ENCODE measurements at regions not wholly inside any gene's neighbourhood (a gene's known extent, or its start where the extent isn't known, plus 50 kb on each side); places are given as distances from the start of the nearest gene placed in this dataset.

GRCh38 chr5:72662305-72662704, 154.2 kb upstream of the TNPO1 start:
- no peak overlapping the region for H3K4me3 Mint-ChIP-seq (ENCODE audit: unreplicated experiment)
- TF ChIP-seq CTCF (IDR thresholded peaks at IDR 0.05; ENCODE audit: unreplicated experiment) = no peak
- no peaks in the 10 kb centered on the region for H3K27me3 Mint-ChIP-seq (ENCODE audit: unreplicated experiment)
- no peak for DNase-seq (ENCODE audit: low spot score)
- H3K9me3 Mint-ChIP-seq (ENCODE audit: unreplicated experiment) = no peaks in the 10 kb centered on the region
- H3K27ac Mint-ChIP-seq (ENCODE audit: unreplicated experiment) = no peak overlapping the region
- H3K4me1 Mint-ChIP-seq (ENCODE audit: unreplicated experiment) = no peaks in the 10 kb centered on the region
- no peaks in the 10 kb centered on the region for H3K36me3 Mint-ChIP-seq (ENCODE audit: low read depth, unreplicated experiment)

- H3K4me1 Mint-ChIP-seq (ENCODE audit: unreplicated experiment) = no peaks in the 10 kb centered on the region
- H3K27ac Mint-ChIP-seq (ENCODE audit: unreplicated experiment) = no peak overlapping the region
- no peaks in the 10 kb centered on the region for H3K9me3 Mint-ChIP-seq (ENCODE audit: unreplicated experiment)
- H3K4me3 Mint-ChIP-seq (ENCODE audit: unreplicated experiment) = no peak overlapping the region
- DNase-seq (ENCODE audit: low spot score) = no peak
- no peaks in the 10 kb centered on the region for H3K36me3 Mint-ChIP-seq (ENCODE audit: low read depth, unreplicated experiment)
- no peaks in the 10 kb centered on the region for H3K27me3 Mint-ChIP-seq (ENCODE audit: unreplicated experiment)
- no peak for TF ChIP-seq CTCF (IDR thresholded peaks at IDR 0.05; ENCODE audit: unreplicated experiment)
These were observed 154.2 kb upstream of the ZNF366 start for GRCh38 chr5:72661405-72661804.

GRCh38 chr5:72659726-72660125, 152.5 kb upstream of the ZNF366 start:
- Mint-ChIP-seq H3K4me1 (ENCODE audit: unreplicated experiment) (no peaks in the 10 kb centered on the region), H3K4me3 (ENCODE audit: unreplicated experiment) (no peak overlapping the region), H3K27me3 (ENCODE audit: unreplicated experiment) (no peaks in the 10 kb centered on the region), H3K9me3 (ENCODE audit: unreplicated experiment) (no peaks in the 10 kb centered on the region), H3K36me3 (ENCODE audit: low read depth, unreplicated experiment) (no peaks in the 10 kb centered on the region), H3K27ac (ENCODE audit: unreplicated experiment) (no peak overlapping the region)
- no peak for TF ChIP-seq CTCF (IDR thresholded peaks at IDR 0.05; ENCODE audit: unreplicated experiment)
- no peak for DNase-seq (ENCODE audit: low spot score)

- Mint-ChIP-seq H3K27ac (ENCODE audit: unreplicated experiment) (no peak overlapping the region), H3K27me3 (ENCODE audit: unreplicated experiment) (no peaks in the 10 kb centered on the region), H3K9me3 (ENCODE audit: unreplicated experiment) (no peaks in the 10 kb centered on the region), H3K4me3 (ENCODE audit: unreplicated experiment) (no peak overlapping the region), H3K4me1 (ENCODE audit: unreplicated experiment) (no peaks in the 10 kb centered on the region), H3K36me3 (ENCODE audit: low read depth, unreplicated experiment) (no peaks in the 10 kb centered on the region)
- no peak for TF ChIP-seq CTCF (IDR thresholded peaks at IDR 0.05; ENCODE audit: unreplicated experiment)
- DNase-seq (ENCODE audit: low spot score) = no peak
These were observed 151.7 kb upstream of the ZNF366 start for GRCh38 chr5:72658761-72659540.

- no peak for DNase-seq (ENCODE audit: low spot score)
- Mint-ChIP-seq H3K4me3 (ENCODE audit: unreplicated experiment) (no peak overlapping the region), H3K4me1 (ENCODE audit: unreplicated experiment) (no peaks in the 10 kb centered on the region), H3K27me3 (ENCODE audit: unreplicated experiment) (no peaks in the 10 kb centered on the region), H3K27ac (ENCODE audit: unreplicated experiment) (no peak overlapping the region), H3K9me3 (ENCODE audit: unreplicated experiment) (no peaks in the 10 kb centered on the region), H3K36me3 (ENCODE audit: low read depth, unreplicated experiment) (no peaks in the 10 kb centered on the region)
- TF ChIP-seq CTCF (IDR thresholded peaks at IDR 0.05; ENCODE audit: unreplicated experiment) = no peak
These were observed 151.0 kb upstream of the ZNF366 start for GRCh38 chr5:72658161-72658560.
